ENCODE measurements at regions not wholly inside any gene's neighbourhood (a gene's known extent, or its start where the extent isn't known, plus 50 kb on each side); places are given as distances from the start of the nearest gene placed in this dataset.

GRCh38 chr6:156564127-156564806 lies 212.9 kb upstream of the ARID1B start:
- peak; percentile 71 for DNase-seq (ENCODE audit: low read depth)

GRCh38 chr6:156563714-156564113 lies 213.5 kb upstream of the ARID1B start:
- no peak overlapping the region for H3K4me3 ChIP-seq (ENCODE audit: low read depth, low read length)
- no peak for DNase-seq (ENCODE audit: low read depth)
- TF ChIP-seq, protein P1, sequence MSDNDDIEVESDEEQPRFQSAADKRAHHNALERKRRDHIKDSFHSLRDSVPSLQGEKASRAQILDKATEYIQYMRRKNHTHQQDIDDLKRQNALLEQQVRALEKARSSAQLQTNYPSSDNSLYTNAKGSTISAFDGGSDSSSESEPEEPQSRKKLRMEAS (IDR thresholded peaks at IDR 0.05; ENCODE audit: low read depth, low read length): no peak
- TF ChIP-seq CTCF (IDR thresholded peaks at IDR 0.05; ENCODE audit: low read depth, low read length) (no peak), POLR2A (IDR thresholded peaks at IDR 0.05; ENCODE audit: extremely low read depth, insufficient read length) (no peak)

More at GRCh38 chr6:156564127-156564806, 212.9 kb upstream of the ARID1B start:
- TF ChIP-seq, protein P1 (IDR thresholded peaks at IDR 0.05; ENCODE audit: low read depth, low read length): no peak
- peak; percentile 91 for TF ChIP-seq CTCF (IDR thresholded peaks at IDR 0.05; ENCODE audit: low read depth, low read length)
- no peak for TF ChIP-seq MYC (IDR thresholded peaks at IDR 0.05; ENCODE audit: low read depth, low read length)
- no peak overlapping the region for H3K4me3 ChIP-seq (ENCODE audit: low read depth, low read length)

DNA sequence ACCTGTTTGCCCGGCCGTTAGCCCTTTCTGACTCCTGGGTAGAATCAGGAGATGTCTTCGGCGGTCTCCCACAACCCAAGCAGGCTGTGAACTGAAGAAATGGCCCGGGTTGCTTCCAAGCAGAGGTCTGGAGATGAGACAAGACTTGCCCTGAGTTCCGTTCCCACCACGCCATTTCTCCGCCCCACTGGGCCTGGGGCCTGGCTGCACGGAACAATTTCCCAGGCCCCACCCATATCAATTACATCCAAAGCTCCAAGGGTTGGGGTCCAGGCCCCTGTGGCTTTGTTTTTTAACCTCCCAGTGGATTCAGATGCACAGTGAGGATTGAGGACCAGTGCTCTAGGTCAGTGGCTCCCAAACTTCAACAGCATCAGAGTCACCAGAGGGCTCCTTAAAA lies 214.5 kb upstream of the ARID1B start:
- H3K4me3 ChIP-seq (ENCODE audit: low read depth, low read length): no peak overlapping the region
- TF ChIP-seq MYC (IDR thresholded peaks at IDR 0.05; ENCODE audit: low read depth, low read length) (no peak), POLR2A (IDR thresholded peaks at IDR 0.05; ENCODE audit: extremely low read depth, insufficient read length) (no peak), CTCF (IDR thresholded peaks at IDR 0.05; ENCODE audit: low read depth, low read length) (no peak)
- TF ChIP-seq, protein P1 (IDR thresholded peaks at IDR 0.05; ENCODE audit: low read depth, low read length): no peak
- DNase-seq (ENCODE audit: low read depth): no peak

DNA sequence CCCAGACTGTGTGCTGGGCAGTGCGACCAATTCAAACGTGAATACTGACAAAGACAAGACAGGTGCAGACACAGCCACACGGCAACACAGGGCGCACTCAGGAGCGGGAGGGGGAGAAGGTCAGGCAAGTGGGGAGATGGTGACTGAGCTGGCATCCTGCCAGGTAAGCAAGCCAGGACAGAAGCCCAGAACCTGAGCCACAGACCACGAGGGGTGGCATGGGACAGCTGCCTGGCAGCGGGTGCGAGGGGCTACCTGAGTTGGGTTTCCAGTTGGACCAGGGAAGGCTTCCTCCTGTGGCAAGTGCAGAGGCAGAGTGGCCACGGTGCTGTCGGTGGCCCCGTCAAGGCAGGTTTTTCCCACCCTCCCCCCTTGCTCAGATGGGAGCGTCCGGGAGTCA lies 215.2 kb upstream of the ARID1B start:
- DNase-seq (ENCODE audit: low read depth): no peak
- no peak for TF ChIP-seq MYC (IDR thresholded peaks at IDR 0.05; ENCODE audit: low read depth, low read length)
- TF ChIP-seq POLR2A (IDR thresholded peaks at IDR 0.05; ENCODE audit: extremely low read depth, insufficient read length): no peak
- TF ChIP-seq, protein P1 (IDR thresholded peaks at IDR 0.05; ENCODE audit: low read depth, low read length): no peak
- H3K4me3 ChIP-seq (ENCODE audit: low read depth, low read length): no peak overlapping the region

DNA sequence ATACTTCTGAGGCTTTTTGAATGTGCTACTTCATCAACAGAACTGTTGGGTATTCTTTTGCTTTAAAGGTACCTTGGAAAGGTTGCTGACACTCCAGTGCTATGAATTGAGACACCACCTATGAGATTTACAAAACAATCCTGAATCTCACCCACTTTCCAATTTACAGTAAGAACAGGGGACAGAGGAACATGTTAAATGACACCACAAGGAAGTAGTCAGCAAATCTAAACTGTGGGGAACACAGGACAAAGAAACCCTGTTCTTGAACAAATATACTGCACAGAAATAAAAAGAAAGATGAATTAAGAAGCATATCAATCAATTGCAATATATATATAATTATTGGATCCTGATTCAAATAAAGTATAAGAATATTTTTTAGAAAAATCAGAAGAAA lies 216.7 kb upstream of the ARID1B start:
- no peak overlapping the region for H3K4me3 ChIP-seq (ENCODE audit: low read depth, low read length)
- DNase-seq (ENCODE audit: low read depth): no peak
- no peak for TF ChIP-seq POLR2A (IDR thresholded peaks at IDR 0.05; ENCODE audit: extremely low read depth, insufficient read length)
- TF ChIP-seq CTCF (IDR thresholded peaks at IDR 0.05; ENCODE audit: low read depth, low read length): no peak
- TF ChIP-seq, protein P1 (IDR thresholded peaks at IDR 0.05; ENCODE audit: low read depth, low read length): no peak
- no peak for TF ChIP-seq MYC (IDR thresholded peaks at IDR 0.05; ENCODE audit: low read depth, low read length)

DNA sequence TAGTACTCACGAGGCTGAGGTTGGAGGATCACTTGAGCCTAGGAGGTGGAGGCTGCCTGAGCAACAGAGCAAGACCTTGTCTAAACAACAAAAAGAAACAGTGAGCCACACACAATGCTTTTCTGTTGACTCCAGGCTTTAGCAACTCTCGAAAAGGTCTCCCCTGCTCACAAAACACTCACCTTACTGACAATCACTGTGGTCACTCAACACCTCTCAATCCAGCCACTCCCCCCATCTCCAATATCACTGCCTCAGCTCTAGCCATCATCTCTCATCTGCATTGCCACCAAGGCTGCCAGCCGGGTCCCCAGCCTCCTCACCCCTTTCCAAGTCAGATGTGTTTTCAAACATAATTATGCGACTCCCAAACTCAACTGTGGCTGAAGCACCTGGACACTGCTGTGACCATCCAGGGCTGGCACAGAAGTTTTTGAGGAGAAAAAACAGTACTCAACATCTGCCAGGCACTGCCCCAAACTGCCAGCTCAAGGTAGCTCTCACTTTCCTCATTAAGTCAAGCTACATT lies 218.0 kb upstream of the ARID1B start:
- TF ChIP-seq CTCF (IDR thresholded peaks at IDR 0.05; ENCODE audit: low read depth, low read length): no peak
- TF ChIP-seq MYC (IDR thresholded peaks at IDR 0.05; ENCODE audit: low read depth, low read length): no peak
- TF ChIP-seq POLR2A (IDR thresholded peaks at IDR 0.05; ENCODE audit: extremely low read depth, insufficient read length): no peak
- TF ChIP-seq, protein P1 (IDR thresholded peaks at IDR 0.05; ENCODE audit: low read depth, low read length): no peak
- no peak overlapping the region for H3K4me3 ChIP-seq (ENCODE audit: low read depth, low read length)
- no peak for DNase-seq (ENCODE audit: low read depth)
